CD4-positive, alpha-beta T cell treated with Interferon alpha-2 for 1 hour (primary cell): ENCODE measurements at regions not wholly inside any gene's neighbourhood (a gene's known extent, or its start where the extent isn't known, plus 50 kb on each side); places are given as distances from the start of the nearest gene placed in this dataset.
A peak's percentile ranks its signal among the peaks of the same experiment; 100 is the strongest.

Experiments
- DNase-seq, 2 donors: peaks; one replicate each; pipeline ENCODE4 v3.0.0-alpha.2; 2020 to 2022

- no peak for DNase-seq
Measured at GRCh38 chr6:80480421-80481157, 374.1 kb downstream of the BCKDHB start.

GRCh38 chr6:80478030-80478429, 371.6 kb downstream of the BCKDHB start:
- no peak for DNase-seq

- DNase-seq, result no peak
Measured at GRCh38 chr6:80477591-80477990, 371.1 kb downstream of the BCKDHB start.

GRCh38 chr6:80472271-80472670, 365.8 kb downstream of the BCKDHB start:
- no peak for DNase-seq

GRCh38 chr6:80469977-80470376, 363.5 kb downstream of the BCKDHB start:
- DNase-seq, result no peak

GRCh38 chr6:80468398-80468797, 361.9 kb downstream of the BCKDHB start:
- no peak for DNase-seq

- no peak for DNase-seq
Measured at GRCh38 chr6:80467408-80467807, 360.9 kb downstream of the BCKDHB start.

GRCh38 chr6:80466981-80467380, 360.5 kb downstream of the BCKDHB start:
- DNase-seq, result no peak

- DNase-seq, result no peak
Measured at GRCh38 chr6:80465513-80465912, 359.0 kb downstream of the BCKDHB start.

GRCh38 chr6:80464901-80465300, 358.4 kb downstream of the BCKDHB start:
- DNase-seq, result no peak

- no peak for DNase-seq
Measured at GRCh38 chr6:80463197-80463596, 356.7 kb downstream of the BCKDHB start.

GRCh38 chr6:80460257-80460865, 353.9 kb downstream of the BCKDHB start:
- DNase-seq, result no peak

GRCh38 chr6:80457439-80457933, 351.0 kb downstream of the BCKDHB start:
- no peak for DNase-seq

- no peak for DNase-seq
Measured at GRCh38 chr6:80456724-80457438, 350.4 kb downstream of the BCKDHB start.

GRCh38 chr6:80454661-80455365, 348.3 kb downstream of the BCKDHB start:
- DNase-seq, result no peak

GRCh38 chr6:80454197-80454596, 347.7 kb downstream of the BCKDHB start:
- peak in 1 of 2 donors; percentile 15 for DNase-seq

- DNase-seq, result no peak
Measured at GRCh38 chr6:80449726-80450125, 343.3 kb downstream of the BCKDHB start.

- no peak for DNase-seq
Measured at GRCh38 chr6:80446454-80447045, 340.1 kb downstream of the BCKDHB start.

- no peak for DNase-seq
Measured at GRCh38 chr6:80445751-80446150, 339.3 kb downstream of the BCKDHB start.

GRCh38 chr6:80442366-80442765, 335.9 kb downstream of the BCKDHB start:
- no peak for DNase-seq

- DNase-seq, result no peak
Measured at GRCh38 chr6:80441131-80441530, 334.7 kb downstream of the BCKDHB start.

GRCh38 chr6:80440496-80441115, 334.1 kb downstream of the BCKDHB start:
- DNase-seq, result no peak
